Epithelial cell of proximal tubule (primary cell): ENCODE measurements at regions not wholly inside any gene's neighbourhood (a gene's known extent, or its start where the extent isn't known, plus 50 kb on each side); places are given as distances from the start of the nearest gene placed in this dataset.
A peak's percentile ranks its signal among the peaks of the same experiment; 100 is the strongest.

Experiments used
- DNase-seq: peaks from one replicate; pipeline ENCODE4 v3.0.0-alpha.2; 2011; ENCODE audit warnings: low read depth
- H3K4me3 ChIP-seq: 2 replicates; pipeline ENCODE4 v1.5.1; 2011; ENCODE audit warnings: low read depth, mild to moderate bottlenecking, low read length
- CTCF ChIP-seq: conservative IDR thresholded peaks from 2 replicates; pipeline ENCODE4 v1.5.1; 2012; ENCODE audit warnings: low read depth, mild to moderate bottlenecking, low read length

GRCh38 chr6:88381289-88381642, 215.1 kb upstream of the CNR1 start:
- no peak for DNase-seq
- no peak overlapping the region for H3K4me3 ChIP-seq
- no peak for TF ChIP-seq CTCF

GRCh38 chr6:88380618-88381288, 214.6 kb upstream of the CNR1 start:
- TF ChIP-seq CTCF: no peak
- H3K4me3 ChIP-seq: no peak overlapping the region
- DNase-seq: peak; percentile 37

GRCh38 chr6:88380083-88380482, 213.9 kb upstream of the CNR1 start:
- DNase-seq: peak; percentile 49

GRCh38 chr6:88378639-88379038, 212.5 kb upstream of the CNR1 start:
- no peak for TF ChIP-seq CTCF
- DNase-seq: no peak
- no peak overlapping the region for H3K4me3 ChIP-seq

More at GRCh38 chr6:88380083-88380482, 213.9 kb upstream of the CNR1 start:
- H3K4me3 ChIP-seq: no peak overlapping the region
- no peak for TF ChIP-seq CTCF

GRCh38 chr6:88377976-88378568, 211.9 kb upstream of the CNR1 start:
- no peak for DNase-seq
- no peak overlapping the region for H3K4me3 ChIP-seq
- TF ChIP-seq CTCF: no peak

- H3K4me3 ChIP-seq: no peak overlapping the region
- no peak for TF ChIP-seq CTCF
- DNase-seq: peak; percentile 33
Measured at GRCh38 chr6:88376768-88377387, 210.7 kb upstream of the CNR1 start.
